ENCODE measurements at regions not wholly inside any gene's neighbourhood (a gene's known extent, or its start where the extent isn't known, plus 50 kb on each side); places are given as distances from the start of the nearest gene placed in this dataset.
"Not testable (repeated sequence)": the region's sequence is repeated elsewhere in the genome, so short reads cannot be mapped to it uniquely, and the experiment has no call there.

- DNase-seq, result no peak
These were observed 206.0 kb upstream of the WWC1 start for GRCh38 chr5:168085261-168086031.

- no peak for DNase-seq
These were observed 205.3 kb upstream of the WWC1 start for GRCh38 chr5:168086104-168086610.

GRCh38 chr5:168086746-168087145 is 204.7 kb upstream of the WWC1 start:
- DNase-seq, result no peak

- DNase-seq, result no peak
These were observed 202.9 kb upstream of the WWC1 start for GRCh38 chr5:168088410-168089173.

- DNase-seq, result no peak
These were observed 202.1 kb upstream of the WWC1 start for GRCh38 chr5:168089201-168089887.

- DNase-seq, result peak in 1 of 2 experiments; percentile 10
These were observed 198.9 kb upstream of the WWC1 start for GRCh38 chr5:168092209-168093185.

- DNase-seq, result no peak
These were observed 198.1 kb upstream of the WWC1 start for GRCh38 chr5:168093200-168093910.

GRCh38 chr5:168096525-168096924 is 194.9 kb upstream of the WWC1 start:
- no peak for DNase-seq

- DNase-seq, result no peak
These were observed 193.4 kb upstream of the WWC1 start for GRCh38 chr5:168097876-168098653.

GRCh38 chr5:168101352-168101751 is 190.1 kb upstream of the WWC1 start:
- DNase-seq, result no peak

GRCh38 chr5:168103018-168103417 is 188.4 kb upstream of the WWC1 start:
- DNase-seq, result not testable (repeated sequence)

- no peak for DNase-seq
These were observed 187.1 kb upstream of the WWC1 start for GRCh38 chr5:168104350-168104749.

GRCh38 chr5:168104811-168105481 is 186.5 kb upstream of the WWC1 start:
- DNase-seq, result no peak

- no peak for DNase-seq
These were observed 185.3 kb upstream of the WWC1 start for GRCh38 chr5:168106008-168106761.

GRCh38 chr5:168109441-168109840 is 182.0 kb upstream of the WWC1 start:
- no peak for DNase-seq

- DNase-seq, result no peak
These were observed 181.1 kb upstream of the WWC1 start for GRCh38 chr5:168110384-168110783.

GRCh38 chr5:168110870-168111832 is 180.3 kb upstream of the WWC1 start:
- no peak for DNase-seq

GRCh38 chr5:168114444-168115017 is 176.9 kb upstream of the WWC1 start:
- peak in 1 of 2 experiments; percentile 3 for DNase-seq
